ENCODE measurements at regions not wholly inside any gene's neighbourhood (a gene's known extent, or its start where the extent isn't known, plus 50 kb on each side); places are given as distances from the start of the nearest gene placed in this dataset.

GRCh38 chr9:118613996-118614395 lies 755.2 kb downstream of the BRINP1 start:
- no peaks in the 10 kb centered on the region for H3K9me3 ChIP-seq (ENCODE audit: control insufficient read depth, insufficient read depth, low read depth, low read length)
- no peak for DNase-seq (ENCODE audit: low read depth in 2 of 2)
- H2AFZ ChIP-seq (ENCODE audit: low read length) = no peak overlapping the region
- no peak overlapping the region for H3K4me3 ChIP-seq (replicated peaks in 1 of 4; ENCODE audit: control extremely low read depth in 1 of 4, insufficient read depth in 1 of 4, low read depth in 3 of 4, low read length in 4 of 4)
- H3K4me1 ChIP-seq (ENCODE audit: control insufficient read depth, extremely low read depth, insufficient read depth, low read length) = no peaks in the 10 kb centered on the region
- no peaks in the 10 kb centered on the region for H3K79me2 ChIP-seq (ENCODE audit: control insufficient read depth, insufficient read depth, low read length)
- H3K27ac ChIP-seq (ENCODE audit: insufficient read depth, low read length) = no peak overlapping the region
- no peaks in the 10 kb centered on the region for H3K36me3 ChIP-seq (ENCODE audit: control insufficient read depth, insufficient read depth, low read length)
- no peaks in the 10 kb centered on the region for H4K20me1 ChIP-seq (ENCODE audit: control insufficient read depth, extremely low read depth, insufficient read depth, low read length)
- H3K27me3 ChIP-seq (ENCODE audit: control insufficient read depth, insufficient read depth, low read length) = no peaks in the 10 kb centered on the region
- H3K9ac ChIP-seq (ENCODE audit: insufficient read depth, low read length) = no peak overlapping the region
- H3K4me2 ChIP-seq (ENCODE audit: extremely low read depth, insufficient read depth, low read length) = no peak overlapping the region
- TF ChIP-seq, protein P1, sequence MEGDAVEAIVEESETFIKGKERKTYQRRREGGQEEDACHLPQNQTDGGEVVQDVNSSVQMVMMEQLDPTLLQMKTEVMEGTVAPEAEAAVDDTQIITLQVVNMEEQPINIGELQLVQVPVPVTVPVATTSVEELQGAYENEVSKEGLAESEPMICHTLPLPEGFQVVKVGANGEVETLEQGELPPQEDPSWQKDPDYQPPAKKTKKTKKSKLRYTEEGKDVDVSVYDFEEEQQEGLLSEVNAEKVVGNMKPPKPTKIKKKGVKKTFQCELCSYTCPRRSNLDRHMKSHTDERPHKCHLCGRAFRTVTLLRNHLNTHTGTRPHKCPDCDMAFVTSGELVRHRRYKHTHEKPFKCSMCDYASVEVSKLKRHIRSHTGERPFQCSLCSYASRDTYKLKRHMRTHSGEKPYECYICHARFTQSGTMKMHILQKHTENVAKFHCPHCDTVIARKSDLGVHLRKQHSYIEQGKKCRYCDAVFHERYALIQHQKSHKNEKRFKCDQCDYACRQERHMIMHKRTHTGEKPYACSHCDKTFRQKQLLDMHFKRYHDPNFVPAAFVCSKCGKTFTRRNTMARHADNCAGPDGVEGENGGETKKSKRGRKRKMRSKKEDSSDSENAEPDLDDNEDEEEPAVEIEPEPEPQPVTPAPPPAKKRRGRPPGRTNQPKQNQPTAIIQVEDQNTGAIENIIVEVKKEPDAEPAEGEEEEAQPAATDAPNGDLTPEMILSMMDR (conservative IDR thresholded peaks at IDR 0.05 in 1 of 2, IDR thresholded peaks at IDR 0.05 in 1 of 2; ENCODE audit: low read depth in 1 of 2, low read length in 2 of 2) = no peak
- TF ChIP-seq EZH2 (IDR thresholded peaks at IDR 0.05; ENCODE audit: low read length, missing control alignments) = no peak

- Histone ChIP-seq H4K20me1 (ENCODE audit: control insufficient read depth, extremely low read depth, insufficient read depth, low read length) (no peaks in the 10 kb centered on the region), H3K4me2 (ENCODE audit: extremely low read depth, insufficient read depth, low read length) (no peak overlapping the region), H3K36me3 (ENCODE audit: control insufficient read depth, insufficient read depth, low read length) (no peaks in the 10 kb centered on the region), H3K79me2 (ENCODE audit: control insufficient read depth, insufficient read depth, low read length) (no peaks in the 10 kb centered on the region), H3K4me1 (ENCODE audit: control insufficient read depth, extremely low read depth, insufficient read depth, low read length) (no peaks in the 10 kb centered on the region), H3K4me3 (replicated peaks in 1 of 4; ENCODE audit: control extremely low read depth in 1 of 4, insufficient read depth in 1 of 4, low read depth in 3 of 4, low read length in 4 of 4) (no peak overlapping the region), H3K27me3 (ENCODE audit: control insufficient read depth, insufficient read depth, low read length) (no peaks in the 10 kb centered on the region), H3K9ac (ENCODE audit: insufficient read depth, low read length) (no peak overlapping the region), H3K27ac (ENCODE audit: insufficient read depth, low read length) (no peak overlapping the region), H3K9me3 (ENCODE audit: control insufficient read depth, insufficient read depth, low read depth, low read length) (no peaks in the 10 kb centered on the region), H2AFZ (ENCODE audit: low read length) (no peak overlapping the region)
- DNase-seq (ENCODE audit: low read depth in 2 of 2) = no peak
- TF ChIP-seq, protein P1 (conservative IDR thresholded peaks at IDR 0.05 in 1 of 2, IDR thresholded peaks at IDR 0.05 in 1 of 2; ENCODE audit: low read depth in 1 of 2, low read length in 2 of 2) = no peak
- no peak for TF ChIP-seq EZH2 (IDR thresholded peaks at IDR 0.05; ENCODE audit: low read length, missing control alignments)
Measured at GRCh38 chr9:118618084-118618483, 751.2 kb downstream of the BRINP1 start.

GRCh38 chr9:118618849-118619248 lies 750.4 kb downstream of the BRINP1 start:
- no peaks in the 10 kb centered on the region for H3K9me3 ChIP-seq (ENCODE audit: control insufficient read depth, insufficient read depth, low read depth, low read length)
- H3K27me3 ChIP-seq (ENCODE audit: control insufficient read depth, insufficient read depth, low read length) = no peaks in the 10 kb centered on the region
- no peak overlapping the region for H3K4me3 ChIP-seq (replicated peaks in 1 of 4; ENCODE audit: control extremely low read depth in 1 of 4, insufficient read depth in 1 of 4, low read depth in 3 of 4, low read length in 4 of 4)
- H2AFZ ChIP-seq (ENCODE audit: low read length) = no peak overlapping the region
- TF ChIP-seq EZH2 (IDR thresholded peaks at IDR 0.05; ENCODE audit: low read length, missing control alignments) = no peak
- TF ChIP-seq, protein P1 (conservative IDR thresholded peaks at IDR 0.05 in 1 of 2, IDR thresholded peaks at IDR 0.05 in 1 of 2; ENCODE audit: low read depth in 1 of 2, low read length in 2 of 2) = no peak
- no peak overlapping the region for H3K9ac ChIP-seq (ENCODE audit: insufficient read depth, low read length)
- H3K27ac ChIP-seq (ENCODE audit: insufficient read depth, low read length) = no peak overlapping the region
- H4K20me1 ChIP-seq (ENCODE audit: control insufficient read depth, extremely low read depth, insufficient read depth, low read length) = no peaks in the 10 kb centered on the region
- H3K4me2 ChIP-seq (ENCODE audit: extremely low read depth, insufficient read depth, low read length) = no peak overlapping the region
- no peaks in the 10 kb centered on the region for H3K36me3 ChIP-seq (ENCODE audit: control insufficient read depth, insufficient read depth, low read length)
- no peaks in the 10 kb centered on the region for H3K4me1 ChIP-seq (ENCODE audit: control insufficient read depth, extremely low read depth, insufficient read depth, low read length)
- no peaks in the 10 kb centered on the region for H3K79me2 ChIP-seq (ENCODE audit: control insufficient read depth, insufficient read depth, low read length)
- DNase-seq (ENCODE audit: low read depth in 2 of 2) = no peak
